GM12865 (cell line): ENCODE measurements at regions not wholly inside any gene's neighbourhood (a gene's known extent, or its start where the extent isn't known, plus 50 kb on each side); places are given as distances from the start of the nearest gene placed in this dataset.

Experiments
- DNase-seq: peaks from one replicate; pipeline ENCODE4 v3.0.0; 2010; ENCODE audit warnings: low read depth
- H3K4me3 ChIP-seq: 2 replicates; pipeline ENCODE4 v1.5.1; 2011; ENCODE audit warnings: mild to moderate bottlenecking, low read depth, low read length, control low read depth
- CTCF ChIP-seq: IDR thresholded peaks from 2 replicates; pipeline ENCODE4 v1.5.1; 2011; ENCODE audit warnings: low read length, control low read depth, low read depth, inconsistent platforms; ENCODE audit not compliant: insufficient read depth; ENCODE audit errors: missing control alignments

- DNase-seq = no peak
- no peak overlapping the region for H3K4me3 ChIP-seq
- no peak for TF ChIP-seq CTCF
Observed at GRCh38 chr6:6886171-6886885, 221.4 kb upstream of the RREB1 start.

GRCh38 chr6:6886886-6887285 is 220.9 kb upstream of the RREB1 start:
- TF ChIP-seq CTCF = no peak

GRCh38 chr6:6889601-6890000 is 218.2 kb upstream of the RREB1 start:
- TF ChIP-seq CTCF = no peak
- no peak overlapping the region for H3K4me3 ChIP-seq
- DNase-seq = no peak

More at GRCh38 chr6:6886886-6887285, 220.9 kb upstream of the RREB1 start:
- no peak overlapping the region for H3K4me3 ChIP-seq
- no peak for DNase-seq

- no peak for TF ChIP-seq CTCF
- no peak for DNase-seq
Observed at GRCh38 chr6:6890400-6890858, 217.3 kb upstream of the RREB1 start.

GRCh38 chr6:6891125-6891721 is 216.5 kb upstream of the RREB1 start:
- no peak overlapping the region for H3K4me3 ChIP-seq
- no peak for DNase-seq
- no peak for TF ChIP-seq CTCF

More at GRCh38 chr6:6890400-6890858, 217.3 kb upstream of the RREB1 start:
- no peak overlapping the region for H3K4me3 ChIP-seq

- DNase-seq = no peak
- H3K4me3 ChIP-seq = no peak overlapping the region
- no peak for TF ChIP-seq CTCF
Observed at GRCh38 chr6:6891949-6892461, 215.8 kb upstream of the RREB1 start.
